IMR-90 (cell line): ENCODE measurements at regions not wholly inside any gene's neighbourhood (a gene's known extent, or its start where the extent isn't known, plus 50 kb on each side); places are given as distances from the start of the nearest gene placed in this dataset.

Experiments used
- CTCF ChIP-seq: conservative IDR thresholded peaks from 2 replicates; pipeline ENCODE4 v1.5.1; 2012; ENCODE audit warnings: mild to moderate bottlenecking, low read depth, low read length, improper control_type of control experiment
- ELK1 ChIP-seq: fragments of 150-350 bp; IDR thresholded peaks from 2 replicates; pipeline ENCODE4 v1.6.1; 2016; ENCODE audit warnings: low read depth, mild to moderate bottlenecking, low read length, moderate library complexity, borderline replicate concordance
- FOS ChIP-seq: fragments of 150-350 bp; IDR thresholded peaks from 2 replicates; pipeline ENCODE4 v1.6.1; 2016; ENCODE audit warnings: low read depth, low read length
- MXI1 ChIP-seq: IDR thresholded peaks from 2 replicates; pipeline ENCODE4 v1.6.1; 2012; ENCODE audit warnings: low read depth, mild to moderate bottlenecking, low read length, moderate library complexity, borderline replicate concordance
- POLR2A ChIP-seq: IDR thresholded peaks from 2 replicates; pipeline ENCODE4 v1.6.1; 2012; ENCODE audit warnings: mild to moderate bottlenecking, low read depth, low read length
- RFX5 ChIP-seq: IDR thresholded peaks from 2 replicates; pipeline ENCODE4 v1.8.0; 2012; ENCODE audit warnings: low read depth, mild to moderate bottlenecking, low read length, moderate library complexity
- USF2 ChIP-seq: fragments of 150-350 bp; IDR thresholded peaks from 2 replicates; pipeline ENCODE4 v1.6.1; 2017; ENCODE audit warnings: mild to moderate bottlenecking, antibody characterized with exemption, low read length, low read depth

GRCh38 chr10:28840202-28840601, 162.9 kb downstream of the BAMBI start:
- no peak for TF ChIP-seq ELK1
- TF ChIP-seq RFX5: no peak
- no peak for TF ChIP-seq CTCF
- no peak for TF ChIP-seq MXI1
- TF ChIP-seq POLR2A: no peak
- TF ChIP-seq USF2: no peak
- no peak for TF ChIP-seq FOS
